GM12872 (cell line): ENCODE measurements at regions not wholly inside any gene's neighbourhood (a gene's known extent, or its start where the extent isn't known, plus 50 kb on each side); places are given as distances from the start of the nearest gene placed in this dataset.

Source experiments
- TF ChIP-seq, protein P1 (sequence below): IDR thresholded peaks from 3 replicates; pipeline ENCODE4 v1.5.1; 2011; ENCODE audit warnings: low read depth, mild to moderate bottlenecking, low read length, moderate library complexity; ENCODE audit not compliant: insufficient read depth

DNA sequence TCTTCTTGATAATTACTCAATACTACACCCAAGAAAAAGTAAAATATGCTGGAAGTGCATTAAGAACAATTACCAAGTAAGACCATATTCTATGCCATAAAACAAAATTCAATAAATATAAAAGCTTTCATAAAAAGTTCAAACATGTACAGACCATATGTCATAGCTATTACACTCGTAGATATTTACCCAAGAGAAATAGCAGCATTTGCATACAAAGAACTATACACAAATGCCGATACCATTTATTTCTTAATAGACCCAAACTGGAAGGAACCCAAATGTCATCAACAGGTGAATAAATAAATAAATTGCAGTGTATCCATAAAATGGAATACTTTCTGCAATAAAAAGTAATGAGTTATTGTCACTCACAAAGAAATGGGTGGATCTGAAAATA, 78.3 kb upstream of the SLC16A7 start:
- TF ChIP-seq, protein P1, sequence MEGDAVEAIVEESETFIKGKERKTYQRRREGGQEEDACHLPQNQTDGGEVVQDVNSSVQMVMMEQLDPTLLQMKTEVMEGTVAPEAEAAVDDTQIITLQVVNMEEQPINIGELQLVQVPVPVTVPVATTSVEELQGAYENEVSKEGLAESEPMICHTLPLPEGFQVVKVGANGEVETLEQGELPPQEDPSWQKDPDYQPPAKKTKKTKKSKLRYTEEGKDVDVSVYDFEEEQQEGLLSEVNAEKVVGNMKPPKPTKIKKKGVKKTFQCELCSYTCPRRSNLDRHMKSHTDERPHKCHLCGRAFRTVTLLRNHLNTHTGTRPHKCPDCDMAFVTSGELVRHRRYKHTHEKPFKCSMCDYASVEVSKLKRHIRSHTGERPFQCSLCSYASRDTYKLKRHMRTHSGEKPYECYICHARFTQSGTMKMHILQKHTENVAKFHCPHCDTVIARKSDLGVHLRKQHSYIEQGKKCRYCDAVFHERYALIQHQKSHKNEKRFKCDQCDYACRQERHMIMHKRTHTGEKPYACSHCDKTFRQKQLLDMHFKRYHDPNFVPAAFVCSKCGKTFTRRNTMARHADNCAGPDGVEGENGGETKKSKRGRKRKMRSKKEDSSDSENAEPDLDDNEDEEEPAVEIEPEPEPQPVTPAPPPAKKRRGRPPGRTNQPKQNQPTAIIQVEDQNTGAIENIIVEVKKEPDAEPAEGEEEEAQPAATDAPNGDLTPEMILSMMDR: no peak

DNA sequence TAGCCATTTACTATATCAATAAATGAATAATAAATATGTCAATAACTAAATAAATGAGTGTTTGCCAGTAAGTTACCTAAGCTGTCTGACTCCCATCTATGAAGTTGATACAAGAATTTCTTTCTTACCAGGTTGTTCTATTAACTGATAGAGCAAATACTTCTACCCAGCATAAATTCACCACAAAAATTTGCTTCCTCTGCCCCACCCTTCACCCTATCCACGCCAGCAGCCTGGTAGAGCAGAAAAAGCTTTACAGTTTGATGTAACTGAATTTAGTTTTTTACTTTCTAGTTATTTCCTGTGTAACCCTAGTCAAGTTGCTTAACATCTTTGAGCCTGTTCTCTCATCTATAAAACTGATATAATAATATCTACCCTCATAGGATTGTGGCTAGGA, 94.9 kb upstream of the SLC16A7 start:
- TF ChIP-seq, protein P1: no peak

DNA sequence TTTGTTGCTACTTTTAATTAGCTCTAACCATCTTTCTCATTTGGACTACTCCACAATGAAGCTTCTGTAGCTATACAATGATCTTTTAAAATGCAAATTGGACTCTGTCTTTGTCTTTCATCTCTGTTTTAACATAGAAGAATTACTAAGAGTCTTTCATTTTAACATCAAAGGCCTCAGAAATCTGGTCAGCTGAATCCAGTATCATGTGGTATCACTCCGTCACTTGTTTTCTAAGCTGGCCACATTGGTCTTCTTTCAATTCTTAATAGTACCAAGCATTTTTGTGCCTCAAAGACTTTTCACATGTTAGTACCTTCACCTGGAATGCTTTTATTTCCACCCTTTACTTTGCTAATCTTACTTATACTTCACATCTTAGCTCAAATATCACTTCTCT, 95.5 kb upstream of the SLC16A7 start:
- TF ChIP-seq, protein P1: no peak

DNA sequence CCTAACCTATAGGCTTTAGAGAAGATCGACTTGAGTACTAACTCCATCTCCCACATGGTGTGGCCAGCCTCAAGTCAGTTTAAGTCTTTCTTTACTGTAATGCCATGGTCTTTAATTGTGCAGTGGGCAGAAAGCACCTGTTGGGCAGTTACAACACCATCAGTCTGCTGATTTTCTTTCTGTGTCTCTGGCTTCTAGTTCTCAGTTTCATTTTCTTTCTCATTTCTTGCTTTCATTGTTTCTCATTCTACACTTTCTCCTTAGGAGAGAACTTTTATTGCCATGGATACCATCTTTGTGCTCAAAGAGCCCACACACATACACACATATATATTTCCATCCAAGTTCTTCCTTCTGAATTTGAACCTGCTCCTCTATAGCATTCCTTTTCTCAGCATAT, 96.1 kb upstream of the SLC16A7 start:
- TF ChIP-seq, protein P1: no peak

DNA sequence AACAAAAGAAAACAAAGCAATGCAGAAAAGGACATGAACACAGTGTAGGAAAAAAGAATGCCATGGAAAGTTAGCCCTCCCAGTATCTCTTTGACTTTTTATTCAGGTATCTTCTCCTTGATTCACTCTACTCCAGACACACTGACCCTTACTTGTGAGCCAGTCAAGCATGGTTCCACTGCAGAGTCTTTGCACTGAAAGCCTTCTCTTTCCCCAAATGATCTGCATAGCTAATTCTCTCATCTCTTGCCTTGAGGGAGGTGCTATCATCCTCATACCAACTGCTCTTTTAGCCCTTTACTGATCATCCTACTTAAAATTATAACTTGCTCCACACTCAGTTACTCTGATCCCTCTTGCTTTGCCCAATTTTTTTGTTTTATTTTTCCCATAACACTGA, 101.2 kb upstream of the SLC16A7 start:
- TF ChIP-seq, protein P1: no peak

DNA sequence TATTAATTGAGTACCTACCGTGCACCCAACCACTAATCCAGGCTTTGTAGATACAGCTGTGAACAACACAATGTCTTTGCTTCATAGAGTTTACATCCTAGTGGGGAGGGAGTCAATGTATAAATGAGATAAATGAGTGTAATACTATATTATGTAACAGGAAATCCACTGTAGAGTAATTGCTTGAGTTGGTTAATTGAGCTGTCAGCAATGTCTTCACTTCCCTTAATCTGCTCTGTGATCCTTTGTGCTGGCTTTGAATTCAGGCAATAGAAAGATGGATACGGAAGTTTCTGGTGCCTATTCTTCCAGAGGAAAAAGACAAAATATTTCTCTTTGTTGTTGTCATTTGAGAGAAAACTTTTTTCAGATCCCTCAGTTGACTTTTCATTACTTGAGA, 104.0 kb upstream of the SLC16A7 start:
- TF ChIP-seq, protein P1: no peak

DNA sequence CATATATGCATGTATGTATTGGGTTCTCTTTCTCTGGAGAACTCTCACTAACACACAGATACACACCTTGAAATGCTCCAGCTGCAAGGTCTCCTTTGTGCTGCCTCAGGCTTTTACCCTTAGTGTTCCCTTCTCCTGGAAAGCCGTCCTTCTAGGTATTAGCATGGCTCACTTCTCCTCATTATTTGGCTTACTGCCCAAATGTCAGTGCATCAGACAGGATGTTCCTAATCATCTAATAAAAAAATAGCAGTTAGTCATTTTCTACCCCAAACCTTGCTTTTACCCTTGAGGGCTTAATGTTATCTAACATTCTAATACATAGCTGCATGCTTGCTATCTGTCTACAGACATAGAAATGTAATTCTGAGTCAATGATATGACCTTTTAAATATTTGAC, 109.0 kb upstream of the SLC16A7 start:
- TF ChIP-seq, protein P1: no peak

DNA sequence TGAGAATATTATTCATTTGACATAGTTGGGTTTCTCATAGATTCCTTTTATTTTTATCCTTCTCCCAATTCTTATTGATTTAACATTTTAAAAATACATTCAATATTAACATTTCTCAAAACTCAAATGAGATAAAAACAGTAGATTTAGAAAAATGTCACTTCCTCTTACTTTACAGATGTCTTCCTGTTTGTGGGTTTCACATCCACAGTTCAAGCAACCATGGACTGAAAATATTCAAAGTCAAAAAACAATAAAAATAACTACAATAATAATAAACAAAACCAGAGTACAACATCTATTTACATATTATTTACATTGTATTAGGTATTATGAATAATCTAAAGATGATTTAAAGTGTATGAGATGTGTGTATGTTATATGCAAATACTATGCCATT, 111.3 kb upstream of the SLC16A7 start:
- TF ChIP-seq, protein P1: no peak
